Activated CD4-positive, alpha-beta memory T cell treated with anti-CD3 and anti-CD28 coated beads for 36 hours (primary cell): ENCODE measurements at regions not wholly inside any gene's neighbourhood (a gene's known extent, or its start where the extent isn't known, plus 50 kb on each side); places are given as distances from the start of the nearest gene placed in this dataset.

Experiments
- CTCF ChIA-PET: fragments of 350-600 bp; sonication (Branson Sonifier 250); formaldehyde crosslinking; loops from one replicate; lab custom pipeline; 2021; ENCODE audit warnings: antibody characterized with exemption, inconsistent platforms; lab: Charles Lee
- POLR2A ChIA-PET: fragments of 350-600 bp; sonication (Branson Sonifier 250); formaldehyde crosslinking; loops from one replicate; lab custom pipeline; 2021; ENCODE audit warnings: antibody characterized with exemption; lab: Charles Lee
- DNase-seq: peaks from one replicate; pipeline ENCODE4 v3.0.0-alpha.2; 2020
- H3K27ac Mint-ChIP-seq: one replicate; pipeline ENCODE4 v1.8.0; 2021; ENCODE audit warnings: mixed read lengths
- H3K27me3 Mint-ChIP-seq: one replicate; pipeline ENCODE4 v1.8.0; 2021; ENCODE audit warnings: mixed read lengths
- H3K36me3 Mint-ChIP-seq: one replicate; pipeline ENCODE4 v1.8.0; 2021; ENCODE audit warnings: mixed read lengths
- H3K4me1 Mint-ChIP-seq: one replicate; pipeline ENCODE4 v1.8.0; 2021; ENCODE audit warnings: low read depth, mixed read lengths
- H3K4me3 Mint-ChIP-seq: one replicate; pipeline ENCODE4 v1.8.0; 2021; ENCODE audit warnings: mild to moderate bottlenecking, mixed read lengths
- H3K9me3 Mint-ChIP-seq: one replicate; pipeline ENCODE4 v1.8.0; 2021; ENCODE audit warnings: mixed read lengths
- intact Hi-C: fragments of 100-400 bp; cut with micrococcal nuclease; formaldehyde crosslinking; loops from one replicate; pipeline ENCODE4 v1.15.1; 2023

GRCh38 chr9:78615372-78615771 is 318.4 kb downstream of the PSAT1 start:
- Mint-ChIP-seq H3K27me3 (no peaks in the 10 kb centered on the region), H3K4me3 (no peak overlapping the region), H3K27ac (no peak overlapping the region), H3K9me3 (peaks cover 2% of the 10 kb centered on the region), H3K36me3 (no peaks in the 10 kb centered on the region), H3K4me1 (no peaks in the 10 kb centered on the region)
- CTCF ChIA-PET: interaction anchor here (1.1 kb wide), 1 partner anchor 39 kb away, joined by 3 read pairs; no protein-coding TSS in a partner anchor
- POLR2A ChIA-PET: no interaction called here
- intact Hi-C loops: no loop called here
- DNase-seq: no peak

GRCh38 chr9:78618735-78619134 is 321.8 kb downstream of the PSAT1 start:
- Mint-ChIP-seq H3K27ac (no peak overlapping the region), H3K27me3 (no peaks in the 10 kb centered on the region), H3K9me3 (no peaks in the 10 kb centered on the region), H3K4me1 (no peaks in the 10 kb centered on the region), H3K4me3 (no peak overlapping the region), H3K36me3 (no peaks in the 10 kb centered on the region)
- intact Hi-C loops: no loop called here
- ChIA-PET CTCF (no interaction called here), POLR2A (no interaction called here)
- DNase-seq: no peak

- no peaks in the 10 kb centered on the region for H3K4me1 Mint-ChIP-seq
- H3K27me3 Mint-ChIP-seq: no peaks in the 10 kb centered on the region
- intact Hi-C loops: no loop called here
- no peak for DNase-seq
- H3K27ac Mint-ChIP-seq: no peak overlapping the region
- H3K4me3 Mint-ChIP-seq: no peak overlapping the region
- no peaks in the 10 kb centered on the region for H3K9me3 Mint-ChIP-seq
- no peaks in the 10 kb centered on the region for H3K36me3 Mint-ChIP-seq
- ChIA-PET POLR2A (no interaction called here), CTCF (no interaction called here)
Observed at GRCh38 chr9:78620303-78620702, 323.4 kb downstream of the PSAT1 start.

GRCh38 chr9:78620764-78621163 is 323.8 kb downstream of the PSAT1 start:
- Mint-ChIP-seq H3K4me3 (no peak overlapping the region), H3K27me3 (no peaks in the 10 kb centered on the region), H3K9me3 (no peaks in the 10 kb centered on the region), H3K27ac (no peak overlapping the region), H3K36me3 (no peaks in the 10 kb centered on the region), H3K4me1 (no peaks in the 10 kb centered on the region)
- ChIA-PET CTCF (no interaction called here), POLR2A (no interaction called here)
- no peak for DNase-seq
- intact Hi-C loops: no loop called here

- Mint-ChIP-seq H3K27me3 (no peaks in the 10 kb centered on the region), H3K4me3 (no peak overlapping the region), H3K4me1 (no peaks in the 10 kb centered on the region), H3K9me3 (no peaks in the 10 kb centered on the region), H3K36me3 (no peaks in the 10 kb centered on the region), H3K27ac (no peak overlapping the region)
- ChIA-PET CTCF (no interaction called here), POLR2A (no interaction called here)
- no peak for DNase-seq
- intact Hi-C loops: no loop called here
Observed at GRCh38 chr9:78622126-78622525, 325.2 kb downstream of the PSAT1 start.

GRCh38 chr9:78626971-78627370 is 330.0 kb downstream of the PSAT1 start:
- Mint-ChIP-seq H3K4me3 (no peak overlapping the region), H3K9me3 (no peaks in the 10 kb centered on the region), H3K36me3 (no peaks in the 10 kb centered on the region), H3K4me1 (no peaks in the 10 kb centered on the region), H3K27me3 (peaks cover 2% of the 10 kb centered on the region), H3K27ac (no peak overlapping the region)
- ChIA-PET CTCF (no interaction called here), POLR2A (no interaction called here)
- intact Hi-C loops: no loop called here
- DNase-seq: no peak

- H3K27ac Mint-ChIP-seq: no peak overlapping the region
- POLR2A ChIA-PET: no interaction called here
- no peaks in the 10 kb centered on the region for H3K4me1 Mint-ChIP-seq
- no peak for DNase-seq
- H3K9me3 Mint-ChIP-seq: no peaks in the 10 kb centered on the region
- H3K4me3 Mint-ChIP-seq: no peak overlapping the region
- no peaks in the 10 kb centered on the region for H3K36me3 Mint-ChIP-seq
- H3K27me3 Mint-ChIP-seq: peaks cover 2% of the 10 kb centered on the region
- CTCF ChIA-PET: no interaction called here
- intact Hi-C loops: no loop called here
Observed at GRCh38 chr9:78630966-78631365, 334.0 kb downstream of the PSAT1 start.

GRCh38 chr9:78640728-78641127 is 343.8 kb downstream of the PSAT1 start:
- no peak overlapping the region for H3K27ac Mint-ChIP-seq
- H3K27me3 Mint-ChIP-seq: no peaks in the 10 kb centered on the region
- intact Hi-C loops: no loop called here
- H3K36me3 Mint-ChIP-seq: no peaks in the 10 kb centered on the region
- H3K4me1 Mint-ChIP-seq: no peaks in the 10 kb centered on the region
- no peak for DNase-seq
- ChIA-PET CTCF (no interaction called here), POLR2A (no interaction called here)
- no peak overlapping the region for H3K4me3 Mint-ChIP-seq
- peaks cover 2% of the 10 kb centered on the region for H3K9me3 Mint-ChIP-seq

GRCh38 chr9:78644359-78644758 is 347.4 kb downstream of the PSAT1 start:
- intact Hi-C loops: no loop called here
- no peaks in the 10 kb centered on the region for H3K27me3 Mint-ChIP-seq
- no peak for DNase-seq
- POLR2A ChIA-PET: no interaction called here
- H3K4me3 Mint-ChIP-seq: no peak overlapping the region
- no peaks in the 10 kb centered on the region for H3K4me1 Mint-ChIP-seq
- H3K9me3 Mint-ChIP-seq: peaks cover 13% of the 10 kb centered on the region
- CTCF ChIA-PET: no interaction called here
- H3K36me3 Mint-ChIP-seq: no peaks in the 10 kb centered on the region
- no peak overlapping the region for H3K27ac Mint-ChIP-seq

- POLR2A ChIA-PET: no interaction called here
- no peaks in the 10 kb centered on the region for H3K36me3 Mint-ChIP-seq
- intact Hi-C loops: no loop called here
Observed at GRCh38 chr9:78654324-78654723, 357.4 kb downstream of the PSAT1 start.

GRCh38 chr9:78663369-78663768 is 366.4 kb downstream of the PSAT1 start:
- Mint-ChIP-seq H3K4me3 (no peak overlapping the region), H3K9me3 (no peaks in the 10 kb centered on the region), H3K27ac (no peak overlapping the region), H3K36me3 (no peaks in the 10 kb centered on the region), H3K27me3 (peaks cover 1% of the 10 kb centered on the region), H3K4me1 (no peaks in the 10 kb centered on the region)
- POLR2A ChIA-PET: no interaction called here
- no peak for DNase-seq
- CTCF ChIA-PET: no interaction called here
- intact Hi-C loops: no loop called here

More at GRCh38 chr9:78654324-78654723, 357.4 kb downstream of the PSAT1 start:
- H3K4me1 Mint-ChIP-seq: no peaks in the 10 kb centered on the region
- H3K27me3 Mint-ChIP-seq: no peaks in the 10 kb centered on the region
- H3K9me3 Mint-ChIP-seq: peaks cover 2% of the 10 kb centered on the region
- H3K27ac Mint-ChIP-seq: no peak overlapping the region
- CTCF ChIA-PET: no interaction called here
- no peak overlapping the region for H3K4me3 Mint-ChIP-seq
- no peak for DNase-seq

- CTCF ChIA-PET: interaction anchor here (0.6 kb wide), 1 partner anchor 291 kb away, joined by 3 read pairs; no protein-coding TSS in a partner anchor
- intact Hi-C loops: no loop called here
- no peak overlapping the region for H3K27ac Mint-ChIP-seq
Observed at GRCh38 chr9:78664370-78664769, 367.4 kb downstream of the PSAT1 start.

GRCh38 chr9:78666818-78667414 is 370.0 kb downstream of the PSAT1 start:
- intact Hi-C loops: no loop called here

More at GRCh38 chr9:78664370-78664769, 367.4 kb downstream of the PSAT1 start:
- Mint-ChIP-seq H3K36me3 (no peaks in the 10 kb centered on the region), H3K4me1 (no peaks in the 10 kb centered on the region), H3K4me3 (no peak overlapping the region), H3K9me3 (no peaks in the 10 kb centered on the region), H3K27me3 (peaks cover 1% of the 10 kb centered on the region)
- DNase-seq: no peak
- POLR2A ChIA-PET: no interaction called here

More at GRCh38 chr9:78666818-78667414, 370.0 kb downstream of the PSAT1 start:
- CTCF ChIA-PET: interaction anchor here (0.6 kb wide), 2 partner anchors 752 to 1715 kb away, joined by 3 read pairs; no protein-coding TSS in a partner anchor
- no peak overlapping the region for H3K4me3 Mint-ChIP-seq
- no peaks in the 10 kb centered on the region for H3K4me1 Mint-ChIP-seq
- H3K27me3 Mint-ChIP-seq: peaks cover 1% of the 10 kb centered on the region
- no peak overlapping the region for H3K27ac Mint-ChIP-seq
- POLR2A ChIA-PET: no interaction called here
- no peak for DNase-seq
- no peaks in the 10 kb centered on the region for H3K36me3 Mint-ChIP-seq
- no peaks in the 10 kb centered on the region for H3K9me3 Mint-ChIP-seq
